Neural progenitor cell (in vitro differentiated cells): ENCODE measurements at regions not wholly inside any gene's neighbourhood (a gene's known extent, or its start where the extent isn't known, plus 50 kb on each side); places are given as distances from the start of the nearest gene placed in this dataset.

Experiments
- CTCF ChIP-seq: fragments of 200-600 bp; sonication (generic); IDR thresholded peaks from 2 replicates; pipeline ENCODE4 v1.5.1; 2017; ENCODE audit warnings: antibody characterized with exemption, mild to moderate bottlenecking
- EZH2 ChIP-seq: fragments of 200-600 bp; sonication (generic); IDR thresholded peaks from 2 replicates; pipeline ENCODE4 v1.6.1; 2017; ENCODE audit warnings: antibody characterized with exemption, mild to moderate bottlenecking, moderate library complexity

GRCh38 chr2:83961512-83961911 lies 497.6 kb downstream of the SUCLG1 start:
- no peak for TF ChIP-seq EZH2
- no peak for TF ChIP-seq CTCF
